HEK293 (cell line): ENCODE measurements at regions not wholly inside any gene's neighbourhood (a gene's known extent, or its start where the extent isn't known, plus 50 kb on each side); places are given as distances from the start of the nearest gene placed in this dataset.
"Not testable (repeated sequence)": the region's sequence is repeated elsewhere in the genome, so short reads cannot be mapped to it uniquely, and the experiment has no call there.

Experiments
- CTCF ChIA-PET: fragments of 350-600 bp; formaldehyde crosslinking; extraction: SDS; loops from one replicate; lab custom pipeline; 2021; ENCODE audit warnings: antibody characterized with exemption; lab: Yijun Ruan, JAX
- POLR2A ChIA-PET: fragments of 300-600 bp; formaldehyde crosslinking; extraction: SDS; loops from one replicate; lab custom pipeline; 2020; ENCODE audit warnings: antibody characterized with exemption, inconsistent platforms; lab: Yijun Ruan, JAX
- H3K27ac ChIP-seq: fragments of 200-500 bp; sonication (Bioruptor generic); 2 replicates; pipeline ENCODE4 v1.5.1; 2014; ENCODE audit warnings: low read depth, low read length, control low read depth, inconsistent platforms; ENCODE audit errors: extremely low read depth
- H3K36me3 ChIP-seq, 2 experiments: fragments of 200-500 bp in 1 of 2; sonication (Bioruptor generic) in 1 of 2; 1 replicate in 1 of 2; 2 replicates in 1 of 2; pipeline ENCODE4 v1.5.1; 2014 to 2017; ENCODE audit warnings: inconsistent platforms in 2 of 2, low read length in 2 of 2; ENCODE audit not compliant: control insufficient read depth in 2 of 2, insufficient read depth in 1 of 2
- H3K4me1 ChIP-seq: fragments of 200-500 bp; sonication (Bioruptor generic); 2 replicates; pipeline ENCODE4 v1.5.1; 2014; ENCODE audit warnings: mild to moderate bottlenecking, low read length, inconsistent platforms; ENCODE audit not compliant: control insufficient read depth, insufficient read depth
- H3K4me3 ChIP-seq: 2 replicates; pipeline ENCODE4 v1.5.1; 2011; ENCODE audit warnings: low read depth, mild to moderate bottlenecking, control low read depth, low read length, moderate library complexity
- H3K9me3 ChIP-seq: fragments of 200-500 bp; sonication (Bioruptor generic); 2 replicates; pipeline ENCODE4 v1.5.1; 2014; ENCODE audit warnings: low read depth, low read length, inconsistent platforms; ENCODE audit not compliant: control insufficient read depth, insufficient read depth
- BCL6B ChIP-seq: fragments of 450-650 bp; formaldehyde crosslinking; IDR thresholded peaks from 2 replicates; pipeline ENCODE4 v1.5.1; 2017; ENCODE audit warnings: missing biosample characterization, missing genetic modification characterization
- GLIS1 ChIP-seq: fragments of 450-650 bp; formaldehyde crosslinking; IDR thresholded peaks from 2 replicates; pipeline ENCODE4 v1.5.1; 2016; ENCODE audit warnings: missing biosample characterization, missing genetic modification characterization
- IKZF3 ChIP-seq: fragments of 450-650 bp; IDR thresholded peaks from 2 replicates; pipeline ENCODE4 v1.5.0; 2018; ENCODE audit warnings: missing biosample characterization, mild to moderate bottlenecking, missing genetic modification characterization, moderate library complexity
- PRDM10 ChIP-seq: fragments of 450-650 bp; formaldehyde crosslinking; IDR thresholded peaks from 2 replicates; pipeline ENCODE4 v1.5.1; 2016; ENCODE audit warnings: missing biosample characterization, missing genetic modification characterization
- SP3 ChIP-seq: fragments of 450-650 bp; formaldehyde crosslinking; IDR thresholded peaks from 2 replicates; pipeline ENCODE4 v1.5.1; 2016; ENCODE audit warnings: missing biosample characterization, missing genetic modification characterization
- ZBTB20 ChIP-seq: fragments of 450-650 bp; formaldehyde crosslinking; IDR thresholded peaks from 2 replicates; pipeline ENCODE4 v1.5.1; 2016; ENCODE audit warnings: missing biosample characterization, missing genetic modification characterization
- ZBTB21 ChIP-seq: fragments of 450-650 bp; formaldehyde crosslinking; IDR thresholded peaks from 2 replicates; pipeline ENCODE4 v1.5.1; 2017; ENCODE audit warnings: missing biosample characterization, missing genetic modification characterization
- ZNF121 ChIP-seq: fragments of 450-650 bp; formaldehyde crosslinking; IDR thresholded peaks from 2 replicates; pipeline ENCODE4 v1.5.1; 2016; ENCODE audit warnings: missing biosample characterization, missing genetic modification characterization
- ZNF138 ChIP-seq: fragments of 450-650 bp; formaldehyde crosslinking; IDR thresholded peaks from 2 replicates; pipeline ENCODE4 v1.5.1; 2016; ENCODE audit warnings: missing biosample characterization, missing genetic modification characterization, borderline replicate concordance
- ZNF146 ChIP-seq: fragments of 450-650 bp; formaldehyde crosslinking; IDR thresholded peaks from 2 replicates; pipeline ENCODE4 v1.5.1; 2016; ENCODE audit warnings: missing biosample characterization, missing genetic modification characterization
- ZNF157 ChIP-seq: fragments of 450-650 bp; formaldehyde crosslinking; IDR thresholded peaks from 2 replicates; pipeline ENCODE4 v1.5.1; 2016; ENCODE audit warnings: missing biosample characterization, missing genetic modification characterization
- ZNF175 ChIP-seq: fragments of 450-650 bp; formaldehyde crosslinking; IDR thresholded peaks from 2 replicates; pipeline ENCODE4 v1.5.1; 2016; ENCODE audit warnings: missing biosample characterization, missing genetic modification characterization
- ZNF211 ChIP-seq: fragments of 450-650 bp; formaldehyde crosslinking; IDR thresholded peaks from 2 replicates; pipeline ENCODE4 v1.5.1; 2016; ENCODE audit warnings: low read depth, missing biosample characterization, missing genetic modification characterization
- ZNF350 ChIP-seq: fragments of 450-650 bp; formaldehyde crosslinking; IDR thresholded peaks from 2 replicates; pipeline ENCODE4 v1.5.0; 2017; ENCODE audit warnings: missing biosample characterization, mild to moderate bottlenecking, missing genetic modification characterization
- ZNF37A ChIP-seq: fragments of 450-650 bp; IDR thresholded peaks from 2 replicates; pipeline ENCODE4 v1.5.1; 2018; ENCODE audit warnings: missing biosample characterization, missing genetic modification characterization
- ZNF473 ChIP-seq: fragments of 450-650 bp; formaldehyde crosslinking; IDR thresholded peaks from 2 replicates; pipeline ENCODE4 v1.5.1; 2017; ENCODE audit warnings: missing biosample characterization, missing genetic modification characterization
- ZNF624 ChIP-seq: fragments of 450-650 bp; formaldehyde crosslinking; IDR thresholded peaks from 2 replicates; pipeline ENCODE4 v1.5.1; 2017; ENCODE audit warnings: missing biosample characterization, missing genetic modification characterization
- ZNF76 ChIP-seq: fragments of 450-650 bp; formaldehyde crosslinking; IDR thresholded peaks from 2 replicates; pipeline ENCODE4; 2016; ENCODE audit warnings: low read depth, missing biosample characterization, missing genetic modification characterization, borderline replicate concordance
- ZXDB ChIP-seq: fragments of 450-650 bp; formaldehyde crosslinking; IDR thresholded peaks from 2 replicates; pipeline ENCODE4 v1.5.1; 2016; ENCODE audit warnings: missing biosample characterization, missing genetic modification characterization
- TF ChIP-seq, protein P1 (sequence below): fragments of 450-650 bp; formaldehyde crosslinking; IDR thresholded peaks from 2 replicates; pipeline ENCODE4 v1.5.1; 2016; ENCODE audit warnings: missing biosample characterization, missing genetic modification characterization

DNA sequence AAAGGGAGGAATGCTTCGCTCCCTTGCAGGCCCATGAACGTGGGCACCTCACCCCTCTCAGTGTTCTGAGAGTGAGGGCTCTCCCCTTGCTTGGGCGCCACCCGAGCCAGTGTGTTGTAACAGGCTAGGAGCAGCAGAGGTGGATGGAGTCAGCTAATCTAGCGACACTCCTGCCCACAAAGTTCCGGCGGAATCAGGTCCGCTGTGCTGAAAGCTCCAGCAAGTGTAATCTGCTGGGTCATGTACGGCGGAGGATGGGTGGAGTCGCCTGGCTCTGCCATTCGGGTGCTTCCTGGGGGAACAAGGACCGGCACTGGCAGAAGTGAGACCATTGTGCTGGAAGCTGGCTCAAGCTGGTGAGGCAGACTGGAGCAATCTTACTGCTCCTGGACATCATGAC is 1310.1 kb downstream of the EPHA7 start:
- H3K9me3 ChIP-seq, result no peaks in the 10 kb centered on the region
- no peaks in the 10 kb centered on the region for H3K36me3 ChIP-seq
- POLR2A ChIA-PET, result no interaction called here
- H3K4me3 ChIP-seq, result no peak overlapping the region
- TF ChIP-seq ZNF121, result no peak
- TF ChIP-seq, protein P1, sequence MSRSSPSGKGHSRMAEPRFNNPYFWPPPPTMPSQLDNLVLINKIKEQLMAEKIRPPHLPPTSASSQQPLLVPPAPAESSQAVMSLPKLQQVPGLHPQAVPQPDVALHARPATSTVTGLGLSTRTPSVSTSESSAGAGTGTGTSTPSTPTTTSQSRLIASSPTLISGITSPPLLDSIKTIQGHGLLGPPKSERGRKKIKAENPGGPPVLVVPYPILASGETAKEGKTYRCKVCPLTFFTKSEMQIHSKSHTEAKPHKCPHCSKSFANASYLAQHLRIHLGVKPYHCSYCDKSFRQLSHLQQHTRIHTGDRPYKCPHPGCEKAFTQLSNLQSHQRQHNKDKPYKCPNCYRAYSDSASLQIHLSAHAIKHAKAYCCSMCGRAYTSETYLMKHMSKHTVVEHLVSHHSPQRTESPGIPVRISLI (tag by site-specific recombination), result no peak
- TF ChIP-seq ZNF211, result no peak
- TF ChIP-seq ZBTB20 (tag by site-specific recombination), result no peak
- TF ChIP-seq ZNF76 (tag by site-specific recombination), result no peak
- TF ChIP-seq ZNF157 (tag by site-specific recombination), result no peak
- TF ChIP-seq SP3, result no peak
- no peak for TF ChIP-seq ZNF624 (tag by site-specific recombination)
- no peak for TF ChIP-seq ZNF175 (tag by site-specific recombination)
- no peak for TF ChIP-seq IKZF3
- no peak for TF ChIP-seq ZNF37A (tag by site-specific recombination)
- TF ChIP-seq, all 188 proteins: peak for 0
- Histone ChIP-seq H3K27ac (no peak overlapping the region), H3K4me1 (no peaks in the 10 kb centered on the region)
- CTCF ChIA-PET, result interaction anchor here (0.6 kb wide), 1 partner anchor 778 kb away, joined by 3 read pairs; no protein-coding TSS in a partner anchor

GRCh38 chr6:92086750-92087149 is 1332.6 kb downstream of the EPHA7 start:
- Histone ChIP-seq H3K36me3 (no peaks in the 10 kb centered on the region), H3K9me3 (no peaks in the 10 kb centered on the region), H3K4me1 (no peaks in the 10 kb centered on the region), H3K4me3 (no peak overlapping the region), H3K27ac (no peak overlapping the region)
- ChIA-PET POLR2A (no interaction called here), CTCF (no interaction called here)
- TF ChIP-seq GLIS1 (tag by site-specific recombination) (no peak), BCL6B (tag by site-specific recombination) (no peak), ZXDB (tag by site-specific recombination) (no peak), ZNF473 (tag by site-specific recombination) (no peak), ZBTB21 (tag by site-specific recombination) (no peak), ZNF350 (tag by site-specific recombination) (no peak), PRDM10 (no peak), ZNF138 (no peak)

GRCh38 chr6:92083914-92084313 is 1335.4 kb downstream of the EPHA7 start:
- peak; percentile 87 for TF ChIP-seq ZNF146 (tag by site-specific recombination)
- CTCF ChIA-PET, H3K36me3 ChIP-seq, H3K4me1 ChIP-seq, POLR2A ChIA-PET, H3K9me3 ChIP-seq, H3K27ac ChIP-seq, H3K4me3 ChIP-seq: not testable (repeated sequence)
